Prostate gland (tissue), 2 donors: ENCODE measurements at regions not wholly inside any gene's neighbourhood (a gene's known extent, or its start where the extent isn't known, plus 50 kb on each side); places are given as distances from the start of the nearest gene placed in this dataset.

Source experiments
- DNase-seq: peaks from one replicate; pipeline ENCODE4 v3.0.0-alpha.2; 2019; ENCODE audit warnings: low spot score
- H3K27ac ChIP-seq, 2 donors: fragments of 200-600 bp; sonication (generic); 2 replicates each; pipeline ENCODE4 v1.5.1; 2017 to 2019
- H3K27me3 ChIP-seq: fragments of 200-600 bp; sonication (generic); replicated peaks from 2 replicates; pipeline ENCODE4 v1.5.1; 2019; ENCODE audit not compliant: insufficient read depth
- H3K36me3 ChIP-seq, 2 donors: fragments of 200-600 bp; sonication (generic); 1 replicate in 1 of 2; 2 replicates in 1 of 2; pipeline versions ENCODE4 v1.5.1 to v1.8.1; 2017 to 2019
- H3K4me1 ChIP-seq: fragments of 200-600 bp; sonication (generic); replicated peaks from 2 replicates; pipeline ENCODE4 v1.5.1; 2019
- H3K4me3 ChIP-seq, 2 donors: fragments of 200-600 bp; sonication (generic); 2 replicates each; pipeline ENCODE4 v1.5.1; 2017 to 2019
- H3K9me3 ChIP-seq: fragments of 200-600 bp; sonication (generic); 2 replicates; pipeline ENCODE4 v1.5.1; 2017
- POLR2A ChIP-seq: fragments of 450-650 bp; IDR thresholded peaks from one replicate; pipeline ENCODE4 v1.6.1; 2016; ENCODE audit warnings: antibody characterized with exemption, mild to moderate bottlenecking
- POLR2AphosphoS5 ChIP-seq: sonication (generic); formaldehyde crosslinking; IDR thresholded peaks from one replicate; pipeline ENCODE4 v1.6.1; 2017; ENCODE audit warnings: antibody characterized with exemption
- WGBS: methylation state at CpG from one replicate; pipeline ENCODE4 v1.1.5; 2018; 5-methylcytosine and 5-hydroxymethylcytosine counted together
- intact Hi-C: fragments of 100-400 bp; cut with DNase I; formaldehyde crosslinking; loops from one replicate; pipeline ENCODE4 v1.14.2; 2022
- TF ChIP-seq, protein P1 (sequence below), 4 experiments: fragments of 200-600 bp in 2 of 4; fragments of 450-650 bp in 2 of 4; sonication (generic) in 2 of 4; IDR thresholded peaks; 1 replicate in 3 of 4; 2 replicates in 1 of 4; pipeline ENCODE4 v1.5.1; 2016 to 2019; ENCODE audit warnings: antibody characterized with exemption in 4 of 4, mild to moderate bottlenecking in 2 of 4, moderate library complexity in 2 of 4

DNA sequence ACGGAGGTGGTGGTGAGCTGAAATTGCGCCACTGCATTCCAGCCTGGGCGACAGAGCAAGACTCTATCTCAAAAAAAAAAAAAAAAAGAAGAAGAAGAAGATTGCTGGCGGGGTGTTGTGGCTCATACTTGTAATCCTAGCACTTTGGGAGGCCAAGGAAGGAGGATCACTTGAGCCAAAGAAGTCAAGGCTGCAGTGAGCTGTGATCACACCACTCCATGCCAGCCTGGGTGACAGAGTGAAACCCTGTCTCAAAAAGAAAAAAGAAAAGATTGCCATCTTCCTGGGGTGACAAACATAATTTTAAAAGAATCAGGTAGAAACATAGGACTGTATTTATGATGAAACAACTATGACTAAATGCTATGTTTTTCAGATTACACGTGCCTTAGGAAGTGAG is 55.1 kb upstream of the EML4 start:
- Histone ChIP-seq H3K4me1 (no peaks in the 10 kb centered on the region), H3K4me3 (no peak overlapping the region), H3K36me3 (no peaks in the 10 kb centered on the region), H3K27me3 (no peaks in the 10 kb centered on the region), H3K9me3 (no peaks in the 10 kb centered on the region), H3K27ac (no peak overlapping the region)
- 96% methylated on average over 5 of the region's 5 CpGs for WGBS
- no peak for DNase-seq
- intact Hi-C loops = no loop called here
- TF ChIP-seq, protein P1, sequence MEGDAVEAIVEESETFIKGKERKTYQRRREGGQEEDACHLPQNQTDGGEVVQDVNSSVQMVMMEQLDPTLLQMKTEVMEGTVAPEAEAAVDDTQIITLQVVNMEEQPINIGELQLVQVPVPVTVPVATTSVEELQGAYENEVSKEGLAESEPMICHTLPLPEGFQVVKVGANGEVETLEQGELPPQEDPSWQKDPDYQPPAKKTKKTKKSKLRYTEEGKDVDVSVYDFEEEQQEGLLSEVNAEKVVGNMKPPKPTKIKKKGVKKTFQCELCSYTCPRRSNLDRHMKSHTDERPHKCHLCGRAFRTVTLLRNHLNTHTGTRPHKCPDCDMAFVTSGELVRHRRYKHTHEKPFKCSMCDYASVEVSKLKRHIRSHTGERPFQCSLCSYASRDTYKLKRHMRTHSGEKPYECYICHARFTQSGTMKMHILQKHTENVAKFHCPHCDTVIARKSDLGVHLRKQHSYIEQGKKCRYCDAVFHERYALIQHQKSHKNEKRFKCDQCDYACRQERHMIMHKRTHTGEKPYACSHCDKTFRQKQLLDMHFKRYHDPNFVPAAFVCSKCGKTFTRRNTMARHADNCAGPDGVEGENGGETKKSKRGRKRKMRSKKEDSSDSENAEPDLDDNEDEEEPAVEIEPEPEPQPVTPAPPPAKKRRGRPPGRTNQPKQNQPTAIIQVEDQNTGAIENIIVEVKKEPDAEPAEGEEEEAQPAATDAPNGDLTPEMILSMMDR (IDR thresholded peaks at IDR 0.05) = no peak
- TF ChIP-seq POLR2AphosphoS5 (no peak), POLR2A (no peak)

DNA sequence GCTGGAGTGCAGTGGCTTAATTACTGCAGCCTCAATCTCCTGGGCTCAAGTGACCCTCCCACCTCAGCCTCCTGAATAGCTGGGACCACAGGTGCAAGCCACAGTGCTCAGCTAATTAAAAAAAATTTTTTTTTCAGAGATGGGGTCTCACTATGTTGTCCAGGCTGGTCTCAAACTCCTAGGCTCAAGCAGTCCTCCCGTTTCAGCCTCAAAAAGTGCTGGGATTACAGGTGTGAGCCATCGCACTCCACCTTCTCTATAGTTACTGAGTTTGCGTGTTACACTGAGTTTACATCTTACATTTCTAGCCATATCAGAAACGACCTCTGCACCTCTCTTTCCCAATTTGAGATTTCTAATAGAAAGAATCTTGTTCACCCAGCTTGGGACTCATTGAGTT is 53.6 kb upstream of the EML4 start:
- TF ChIP-seq POLR2A (no peak), POLR2AphosphoS5 (no peak)
- TF ChIP-seq, protein P1 (IDR thresholded peaks at IDR 0.05) = no peak
- Histone ChIP-seq H3K27ac (no peak overlapping the region), H3K9me3 (no peaks in the 10 kb centered on the region), H3K4me3 (no peak overlapping the region), H3K4me1 (no peaks in the 10 kb centered on the region), H3K27me3 (no peaks in the 10 kb centered on the region), H3K36me3 (no peaks in the 10 kb centered on the region)
- 93% methylated on average over 4 of the region's 4 CpGs for WGBS
- intact Hi-C loops = no loop called here
- DNase-seq = no peak

DNA sequence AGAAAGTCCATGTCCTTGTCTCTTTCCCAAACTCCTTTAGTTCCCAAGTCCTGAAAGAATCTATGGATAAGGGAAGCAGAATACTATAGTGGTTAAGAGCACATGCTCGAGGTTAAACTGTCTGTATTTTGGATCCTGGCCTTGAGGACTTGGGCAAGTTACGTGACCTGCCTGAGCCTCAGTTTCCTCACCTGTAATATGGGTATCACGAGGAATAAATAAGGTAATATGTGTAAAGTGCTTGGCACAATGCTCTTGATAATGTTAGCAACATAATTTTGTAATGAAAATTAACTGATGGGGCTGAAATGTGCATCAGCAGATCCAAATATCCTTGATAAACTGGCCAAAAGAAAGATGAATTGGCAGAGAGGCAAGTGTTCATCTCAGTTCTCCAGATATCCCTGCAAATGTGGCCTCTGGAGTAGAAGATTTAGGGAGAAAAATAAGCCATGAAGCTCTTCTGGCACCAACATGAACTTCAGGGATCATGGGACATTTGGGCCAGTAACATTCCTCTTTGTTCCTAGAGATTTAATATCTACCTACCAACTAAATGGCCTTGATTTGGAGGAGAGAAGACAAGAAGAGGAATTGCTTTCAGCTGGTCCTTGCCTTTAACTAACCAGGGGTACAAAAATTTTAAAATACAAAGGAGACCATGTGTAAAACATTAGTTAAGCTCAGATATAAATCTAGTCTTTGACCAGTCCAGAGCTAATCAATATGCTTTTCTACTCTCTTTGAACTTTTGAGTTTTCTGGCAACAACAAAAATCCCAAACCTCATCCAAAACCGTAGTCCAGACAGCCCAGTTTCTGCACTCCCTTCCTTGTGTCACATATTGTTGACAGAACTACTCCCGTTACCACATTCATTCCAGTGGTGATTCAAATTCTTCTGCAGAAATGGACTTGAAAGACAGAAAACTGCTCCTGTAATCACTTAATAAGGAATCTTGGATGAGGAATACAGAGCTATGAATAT is 52.7 kb upstream of the EML4 start:
- Histone ChIP-seq H3K4me3 (no peak overlapping the region), H3K27ac (no peak overlapping the region), H3K4me1 (no peaks in the 10 kb centered on the region), H3K9me3 (no peaks in the 10 kb centered on the region), H3K27me3 (no peaks in the 10 kb centered on the region), H3K36me3 (no peaks in the 10 kb centered on the region)
- intact Hi-C loops = no loop called here
- TF ChIP-seq, protein P1 (IDR thresholded peaks at IDR 0.05) = no peak
- TF ChIP-seq POLR2A = no peak
- no peak for TF ChIP-seq POLR2AphosphoS5
- DNase-seq = no peak
- WGBS = 63% methylated on average over 5 of the region's 5 CpGs

DNA sequence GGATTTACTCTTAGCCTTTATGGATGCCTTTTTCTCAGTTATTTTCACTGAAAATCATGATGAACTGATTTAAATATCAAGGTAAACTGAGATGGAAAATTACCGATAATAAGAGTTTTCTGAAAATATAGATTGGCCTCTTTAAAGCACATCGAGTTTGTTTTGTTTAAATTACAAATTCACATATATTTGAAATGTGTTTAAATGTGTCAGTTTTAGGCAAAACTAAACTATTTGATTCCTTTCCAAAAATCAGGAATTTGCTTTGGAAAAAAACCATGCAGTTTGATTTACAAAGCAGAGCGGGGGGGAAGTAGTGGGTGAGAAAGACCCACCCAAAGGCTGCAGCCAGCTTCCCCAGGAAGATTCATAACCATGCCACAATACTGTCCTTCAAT is 52.0 kb upstream of the EML4 start:
- no peak for DNase-seq
- H3K4me3 ChIP-seq = no peak overlapping the region
- no peak overlapping the region for H3K27ac ChIP-seq
- 75% methylated on average over 3 of the region's 3 CpGs for WGBS
- H3K4me1 ChIP-seq = no peaks in the 10 kb centered on the region
- no peaks in the 10 kb centered on the region for H3K36me3 ChIP-seq
- H3K9me3 ChIP-seq = no peaks in the 10 kb centered on the region
- TF ChIP-seq POLR2A = no peak
- TF ChIP-seq, protein P1 (IDR thresholded peaks at IDR 0.05) = no peak
- TF ChIP-seq POLR2AphosphoS5 = no peak
- H3K27me3 ChIP-seq = no peaks in the 10 kb centered on the region
- intact Hi-C loops = no loop called here
